HCT116 (cell line): ENCODE measurements at regions not wholly inside any gene's neighbourhood (a gene's known extent, or its start where the extent isn't known, plus 50 kb on each side); places are given as distances from the start of the nearest gene placed in this dataset.

Source experiments
- ATAC-seq: fragments of 200-7000 bp; cut with Tn5 transposase; 2 replicates; pipeline ENCODE4 v1.9.1; 2020; ENCODE audit warnings: mild to moderate bottlenecking, moderate library complexity
- BruUV-seq: library from RNA; stranded (reverse); fragments of 400-500 nt; replicated peaks from 2 replicates; lab custom pipeline; 2021; lab: Mats Ljungman, UMichigan
- CTCF ChIA-PET: fragments of 300-600 bp; sonication (Branson Sonifier 250); formaldehyde crosslinking; loops from one replicate; lab custom pipeline; 2021; ENCODE audit warnings: antibody characterized with exemption; lab: Charles Lee
- POLR2A ChIA-PET: fragments of 300-600, 350-600 bp; sonication (Branson Sonifier 250); formaldehyde crosslinking; loops from one replicate; lab custom pipeline; 2021; ENCODE audit warnings: antibody characterized with exemption; lab: Charles Lee
- RAD21 ChIA-PET, 2 experiments: fragments of 300-600 bp; sonication (Branson Sonifier 250); formaldehyde crosslinking; loops; one replicate each; lab custom pipeline; 2023; ENCODE audit warnings: low total read pairs in 2 of 2; ENCODE audit not compliant: uncharacterized antibody in 2 of 2, unreplicated experiment in 2 of 2, low non-redundant PET in 1 of 2; lab: Charles Lee
- DNase-seq: peaks from one replicate; pipeline ENCODE4 v3.0.0-alpha.2; 2010; ENCODE audit warnings: low read depth, low spot score
- H2AFZ ChIP-seq: fragments of 200-600 bp; shearing (Covaris generic), sonication (generic); 2 replicates; pipeline ENCODE4 v1.6.1; 2017; ENCODE audit warnings: low read depth, mixed run types, mixed read lengths, antibody characterized with exemption, low read length; ENCODE audit not compliant: poor library complexity, severe bottlenecking
- H3K27ac ChIP-seq: 2 replicates; pipeline ENCODE4 v1.5.1; 2012; ENCODE audit warnings: low read depth, low read length
- H3K27me3 ChIP-seq: fragments of 200-600 bp; sonication (generic); 2 replicates; pipeline ENCODE4 v1.6.1; 2016; ENCODE audit warnings: mixed run types, low read length, mixed read lengths; ENCODE audit not compliant: insufficient read depth
- H3K36me3 ChIP-seq, 2 experiments: fragments of 200-500 bp in 1 of 2; fragments of 200-600 bp in 1 of 2; sonication (Bioruptor generic) in 1 of 2; sonication (generic) in 1 of 2; 2 replicates each; pipeline versions ENCODE4 v1.5.1 to v1.6.1; 2014 to 2016; ENCODE audit warnings: low read length in 2 of 2, inconsistent platforms in 1 of 2, mixed read lengths in 1 of 2, mixed run types in 1 of 2; ENCODE audit not compliant: insufficient read depth in 2 of 2, control insufficient read depth in 1 of 2
- H3K4me1 ChIP-seq, 2 experiments: fragments of 200-600 bp in 1 of 2; sonication (generic) in 1 of 2; 2 replicates each; pipeline versions ENCODE4 v1.5.1 to v1.6.1; 2012 to 2017; ENCODE audit warnings: low read length in 2 of 2, inconsistent platforms in 1 of 2, mild to moderate bottlenecking in 1 of 2, mixed read lengths in 1 of 2, mixed run types in 1 of 2, moderate library complexity in 1 of 2; ENCODE audit not compliant: insufficient read depth in 2 of 2, control insufficient read depth in 1 of 2
- H3K4me2 ChIP-seq: fragments of 200-600 bp; sonication (generic); 2 replicates; pipeline ENCODE4 v1.6.1; 2017; ENCODE audit warnings: mixed run types, low read length, mixed read lengths
- H3K4me3 ChIP-seq, 2 experiments: fragments of 200-600 bp in 1 of 2; sonication (generic) in 1 of 2; replicated peaks in 1 of 2; 2 replicates each; pipeline ENCODE4 v1.5.1; 2011 to 2016; ENCODE audit warnings: low read length in 2 of 2, control low read depth in 1 of 2, low read depth in 1 of 2, mild to moderate bottlenecking in 1 of 2, mixed read lengths in 1 of 2, mixed run types in 1 of 2
- H3K79me2 ChIP-seq: fragments of 200-600 bp; sonication (generic); 2 replicates; pipeline ENCODE4 v1.6.1; 2017; ENCODE audit warnings: mild to moderate bottlenecking, mixed run types, low read length, moderate library complexity, mixed read lengths; ENCODE audit not compliant: insufficient read depth
- H3K9ac ChIP-seq: fragments of 200-600 bp; sonication (generic); 2 replicates; pipeline ENCODE4 v1.6.1; 2016; ENCODE audit warnings: low read length, mixed read lengths
- H3K9me2 ChIP-seq: fragments of 200-600 bp; sonication (generic), shearing (Covaris generic); 2 replicates; pipeline ENCODE4 v1.6.1; 2017; ENCODE audit warnings: mixed run types, mild to moderate bottlenecking, moderate library complexity; ENCODE audit not compliant: insufficient read depth
- H3K9me3 ChIP-seq, 2 experiments: fragments of 200-500 bp in 1 of 2; fragments of 200-600 bp in 1 of 2; sonication (Bioruptor generic) in 1 of 2; sonication (generic) in 1 of 2; 2 replicates each; pipeline ENCODE4 v1.6.1; 2014 to 2017; ENCODE audit warnings: low read length in 2 of 2, mixed read lengths in 2 of 2, inconsistent platforms in 1 of 2, low read depth in 1 of 2, mild to moderate bottlenecking in 1 of 2, mixed run types in 1 of 2, moderate library complexity in 1 of 2; ENCODE audit not compliant: control insufficient read depth in 1 of 2, insufficient read depth in 1 of 2
- H4K20me1 ChIP-seq: fragments of 200-600 bp; sonication (generic), shearing (Covaris generic); 2 replicates; pipeline ENCODE4 v1.6.1; 2017; ENCODE audit warnings: mixed run types, mild to moderate bottlenecking, moderate library complexity; ENCODE audit not compliant: insufficient read depth
- ELF1 ChIP-seq: IDR thresholded peaks from 2 replicates; pipeline ENCODE4 v1.6.1; 2012; ENCODE audit warnings: low read depth, borderline replicate concordance
- JUND ChIP-seq: IDR thresholded peaks from 2 replicates; pipeline ENCODE4 v1.6.1; 2012
- RAD21 ChIP-seq: IDR thresholded peaks from 2 replicates; pipeline ENCODE4 v1.6.1; 2012; ENCODE audit warnings: low read depth, mild to moderate bottlenecking
- ZFX ChIP-seq: fragments of 450-650 bp; IDR thresholded peaks from 2 replicates; pipeline ENCODE4 v1.6.1; 2017
- intact Hi-C: fragments of 100-400 bp; cut with micrococcal nuclease; formaldehyde crosslinking; loops from 2 replicates; pipeline ENCODE4 v1.10.0; 2022
- TF ChIP-seq, protein P1 (sequence below): IDR thresholded peaks from 2 replicates; pipeline ENCODE4 v1.6.1; 2011; ENCODE audit warnings: mild to moderate bottlenecking, low read length, moderate library complexity; ENCODE audit not compliant: insufficient replicate concordance; ENCODE audit errors: extremely low read depth
- TF ChIP-seq, protein P2 (sequence below): IDR thresholded peaks from 2 replicates; pipeline ENCODE4 v1.6.1; 2012; ENCODE audit warnings: low read depth

DNA sequence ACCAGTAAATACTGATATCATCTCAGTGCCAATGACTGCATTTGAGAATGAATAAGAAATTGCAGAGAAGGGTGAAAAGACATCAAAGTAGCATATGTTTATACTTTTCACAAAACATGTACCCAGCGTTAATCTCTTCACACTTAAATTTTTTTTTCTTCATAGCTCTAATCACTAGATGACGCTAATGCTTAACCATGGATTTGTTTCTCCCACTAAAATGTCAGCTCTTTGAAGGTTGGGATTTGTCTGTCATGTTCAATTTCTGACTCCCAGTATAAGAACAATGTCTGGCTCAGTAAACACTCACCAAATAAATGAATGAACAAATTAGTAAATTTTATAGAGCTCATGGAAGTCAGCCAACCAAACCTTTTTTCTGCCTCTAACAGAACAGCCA, 78.3 kb upstream of the LMCD1 start:
- BruUV-seq, result no TSS peak
- Histone ChIP-seq H4K20me1 (no peaks in the 10 kb centered on the region), H3K27me3 (no peaks in the 10 kb centered on the region; the same call in 1 of the 2 replicates), H3K9me3 (no peaks in the 10 kb centered on the region), H3K27ac (no peak overlapping the region), H3K4me2 (no peak overlapping the region), H2AFZ (no peak overlapping the region), H3K4me1 (no peaks in the 10 kb centered on the region), H3K9me2 (no peaks in the 10 kb centered on the region), H3K79me2 (no peaks in the 10 kb centered on the region), H3K9ac (no peak overlapping the region), H3K4me3 (no peak overlapping the region), H3K36me3 (no peaks in the 10 kb centered on the region)
- ChIA-PET CTCF (interaction anchor here (1.1 to 1.3 kb wide), 2 partner anchors 9 to 99 kb away, joined by 3 to 6 read pairs; no protein-coding TSS in a partner anchor), POLR2A (no interaction called here), RAD21 (no interaction called here)
- no peak for TF ChIP-seq JUND
- TF ChIP-seq, protein P1, sequence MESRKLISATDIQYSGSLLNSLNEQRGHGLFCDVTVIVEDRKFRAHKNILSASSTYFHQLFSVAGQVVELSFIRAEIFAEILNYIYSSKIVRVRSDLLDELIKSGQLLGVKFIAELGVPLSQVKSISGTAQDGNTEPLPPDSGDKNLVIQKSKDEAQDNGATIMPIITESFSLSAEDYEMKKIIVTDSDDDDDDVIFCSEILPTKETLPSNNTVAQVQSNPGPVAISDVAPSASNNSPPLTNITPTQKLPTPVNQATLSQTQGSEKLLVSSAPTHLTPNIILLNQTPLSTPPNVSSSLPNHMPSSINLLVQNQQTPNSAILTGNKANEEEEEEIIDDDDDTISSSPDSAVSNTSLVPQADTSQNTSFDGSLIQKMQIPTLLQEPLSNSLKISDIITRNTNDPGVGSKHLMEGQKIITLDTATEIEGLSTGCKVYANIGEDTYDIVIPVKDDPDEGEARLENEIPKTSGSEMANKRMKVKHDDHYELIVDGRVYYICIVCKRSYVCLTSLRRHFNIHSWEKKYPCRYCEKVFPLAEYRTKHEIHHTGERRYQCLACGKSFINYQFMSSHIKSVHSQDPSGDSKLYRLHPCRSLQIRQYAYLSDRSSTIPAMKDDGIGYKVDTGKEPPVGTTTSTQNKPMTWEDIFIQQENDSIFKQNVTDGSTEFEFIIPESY, result no peak
- intact Hi-C loops, result no loop called here
- ATAC-seq, result no peak
- no peak for DNase-seq

- Histone ChIP-seq H3K27me3 (no peaks in the 10 kb centered on the region; the same call in 1 of the 2 replicates), H2AFZ (no peak overlapping the region), H3K9me2 (no peaks in the 10 kb centered on the region), H3K9me3 (no peaks in the 10 kb centered on the region), H3K4me2 (no peak overlapping the region), H3K36me3 (no peaks in the 10 kb centered on the region), H3K27ac (no peak overlapping the region), H3K4me1 (no peaks in the 10 kb centered on the region), H4K20me1 (no peaks in the 10 kb centered on the region), H3K4me3 (no peak overlapping the region), H3K79me2 (no peaks in the 10 kb centered on the region), H3K9ac (no peak overlapping the region)
- no TSS peak for BruUV-seq
- CTCF ChIA-PET, result interaction anchor here (1.3 kb wide), 1 partner anchor 99 kb away, joined by 6 read pairs; no protein-coding TSS in a partner anchor
- TF ChIP-seq RAD21, result no peak
- TF ChIP-seq ZFX, result no peak
- TF ChIP-seq, protein P2, sequence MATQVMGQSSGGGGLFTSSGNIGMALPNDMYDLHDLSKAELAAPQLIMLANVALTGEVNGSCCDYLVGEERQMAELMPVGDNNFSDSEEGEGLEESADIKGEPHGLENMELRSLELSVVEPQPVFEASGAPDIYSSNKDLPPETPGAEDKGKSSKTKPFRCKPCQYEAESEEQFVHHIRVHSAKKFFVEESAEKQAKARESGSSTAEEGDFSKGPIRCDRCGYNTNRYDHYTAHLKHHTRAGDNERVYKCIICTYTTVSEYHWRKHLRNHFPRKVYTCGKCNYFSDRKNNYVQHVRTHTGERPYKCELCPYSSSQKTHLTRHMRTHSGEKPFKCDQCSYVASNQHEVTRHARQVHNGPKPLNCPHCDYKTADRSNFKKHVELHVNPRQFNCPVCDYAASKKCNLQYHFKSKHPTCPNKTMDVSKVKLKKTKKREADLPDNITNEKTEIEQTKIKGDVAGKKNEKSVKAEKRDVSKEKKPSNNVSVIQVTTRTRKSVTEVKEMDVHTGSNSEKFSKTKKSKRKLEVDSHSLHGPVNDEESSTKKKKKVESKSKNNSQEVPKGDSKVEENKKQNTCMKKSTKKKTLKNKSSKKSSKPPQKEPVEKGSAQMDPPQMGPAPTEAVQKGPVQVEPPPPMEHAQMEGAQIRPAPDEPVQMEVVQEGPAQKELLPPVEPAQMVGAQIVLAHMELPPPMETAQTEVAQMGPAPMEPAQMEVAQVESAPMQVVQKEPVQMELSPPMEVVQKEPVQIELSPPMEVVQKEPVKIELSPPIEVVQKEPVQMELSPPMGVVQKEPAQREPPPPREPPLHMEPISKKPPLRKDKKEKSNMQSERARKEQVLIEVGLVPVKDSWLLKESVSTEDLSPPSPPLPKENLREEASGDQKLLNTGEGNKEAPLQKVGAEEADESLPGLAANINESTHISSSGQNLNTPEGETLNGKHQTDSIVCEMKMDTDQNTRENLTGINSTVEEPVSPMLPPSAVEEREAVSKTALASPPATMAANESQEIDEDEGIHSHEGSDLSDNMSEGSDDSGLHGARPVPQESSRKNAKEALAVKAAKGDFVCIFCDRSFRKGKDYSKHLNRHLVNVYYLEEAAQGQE, result no peak
- no peak for TF ChIP-seq ELF1
- POLR2A ChIA-PET, result no interaction called here
- intact Hi-C loops, result no loop called here
- ATAC-seq (no peak), DNase-seq (no peak)
- RAD21 ChIA-PET, result no interaction called here
These were observed 77.3 kb upstream of the LMCD1 start for GRCh38 chr3:8424281-8424680.
